RPMI8226 (cell line): ENCODE measurements at regions not wholly inside any gene's neighbourhood (a gene's known extent, or its start where the extent isn't known, plus 50 kb on each side); places are given as distances from the start of the nearest gene placed in this dataset.
"Not testable (repeated sequence)": the region's sequence is repeated elsewhere in the genome, so short reads cannot be mapped to it uniquely, and the experiment has no call there.

Source experiments
- DNase-seq: peaks from one replicate; pipeline ENCODE4 v3.0.0-alpha.2; 2015

GRCh38 chrX:40853004-40853815 is 117.9 kb upstream of the MED14 start:
- DNase-seq, result no peak

GRCh38 chrX:40853816-40854123 is 118.4 kb upstream of the MED14 start:
- no peak for DNase-seq

- DNase-seq, result no peak
Measured at GRCh38 chrX:40854242-40854641, 118.9 kb upstream of the MED14 start.

DNA sequence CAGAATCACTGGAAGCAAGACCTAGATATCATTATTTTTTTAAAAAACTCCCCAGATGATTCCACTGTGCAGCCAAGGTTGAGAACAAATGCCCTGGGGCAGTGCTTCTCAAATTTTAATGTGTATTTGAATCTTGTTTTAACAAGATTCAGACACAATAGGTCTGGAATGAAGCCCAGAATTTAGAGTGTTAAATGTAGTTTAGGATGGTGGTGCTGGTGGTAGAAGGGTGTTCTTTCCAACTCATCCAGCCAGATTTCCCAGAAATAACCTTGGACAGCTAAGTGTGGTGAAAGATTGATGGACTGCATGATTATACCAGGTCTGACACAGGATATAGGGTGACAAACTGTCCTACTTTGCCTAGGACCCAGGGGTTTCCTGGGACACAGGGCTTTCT is 120.1 kb upstream of the MED14 start:
- no peak for DNase-seq

- no peak for DNase-seq
Measured at GRCh38 chrX:40855932-40856515, 120.7 kb upstream of the MED14 start.

- DNase-seq, result not testable (repeated sequence)
Measured at GRCh38 chrX:40861952-40862554, 126.7 kb upstream of the MED14 start.

DNA sequence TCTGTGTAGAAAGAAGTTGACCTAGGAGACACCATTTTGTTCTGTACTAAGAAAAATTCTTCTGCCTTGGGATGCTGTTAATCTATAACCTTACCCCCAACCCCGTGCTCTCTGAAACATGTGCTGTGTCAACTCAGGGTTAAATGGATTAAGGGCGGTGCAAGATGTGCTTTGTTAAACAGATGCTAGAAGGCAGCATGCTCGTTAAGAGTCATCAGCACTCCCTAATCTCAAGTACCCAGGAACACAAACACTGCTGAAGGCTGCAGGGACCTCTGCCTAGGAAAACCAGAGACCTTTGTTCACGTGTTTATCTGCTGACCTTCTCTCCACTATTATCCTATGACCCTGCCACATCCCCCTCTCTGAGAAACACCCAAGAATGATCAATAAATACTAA is 127.9 kb upstream of the MED14 start:
- not testable (repeated sequence) for DNase-seq

DNA sequence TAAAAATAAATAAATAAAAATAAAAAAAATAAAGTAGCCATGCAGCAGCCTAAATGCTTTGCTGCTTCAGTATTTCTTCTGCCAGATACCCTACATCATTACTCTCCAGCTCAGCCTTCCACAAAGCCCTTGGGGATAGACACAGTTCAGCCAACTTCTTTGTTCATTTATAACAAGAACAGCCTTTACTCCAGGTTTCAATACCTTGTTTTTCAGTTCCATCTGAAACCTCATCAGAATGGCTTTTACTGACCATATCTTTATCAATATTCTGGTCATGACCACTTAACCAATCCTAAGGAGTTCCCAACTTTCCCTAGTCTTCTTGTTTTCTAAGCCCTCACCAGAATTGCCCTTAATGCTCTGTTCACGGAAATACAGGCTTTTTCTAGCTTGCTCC is 128.3 kb upstream of the MED14 start:
- DNase-seq, result no peak

- no peak for DNase-seq
Measured at GRCh38 chrX:40864972-40865371, 129.6 kb upstream of the MED14 start.

DNA sequence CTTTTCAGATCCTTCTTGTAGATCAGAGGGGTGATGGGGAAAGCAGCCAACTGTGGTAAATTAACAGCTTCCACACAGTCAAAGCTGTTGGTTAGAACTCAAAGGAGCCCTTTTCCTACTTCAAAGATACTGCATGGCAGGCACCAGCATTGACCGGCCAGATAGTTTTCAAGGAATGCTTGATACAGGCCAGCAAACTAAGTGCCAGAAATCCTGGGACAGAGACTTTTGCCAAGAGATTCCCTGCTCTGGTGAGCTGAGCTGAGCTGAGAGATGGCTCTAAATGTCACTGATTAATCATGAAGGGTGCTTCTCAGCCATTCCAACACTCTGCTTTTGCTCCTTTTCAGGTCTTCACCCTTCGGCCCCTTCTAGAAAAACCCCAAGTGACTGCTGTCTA is 131.6 kb upstream of the MED14 start:
- DNase-seq, result no peak

- DNase-seq, result no peak
Measured at GRCh38 chrX:40867352-40867751, 132.0 kb upstream of the MED14 start.

- no peak for DNase-seq
Measured at GRCh38 chrX:40868868-40869267, 133.5 kb upstream of the MED14 start.

GRCh38 chrX:40870982-40871381 is 135.6 kb upstream of the MED14 start:
- DNase-seq, result not testable (repeated sequence)

DNA sequence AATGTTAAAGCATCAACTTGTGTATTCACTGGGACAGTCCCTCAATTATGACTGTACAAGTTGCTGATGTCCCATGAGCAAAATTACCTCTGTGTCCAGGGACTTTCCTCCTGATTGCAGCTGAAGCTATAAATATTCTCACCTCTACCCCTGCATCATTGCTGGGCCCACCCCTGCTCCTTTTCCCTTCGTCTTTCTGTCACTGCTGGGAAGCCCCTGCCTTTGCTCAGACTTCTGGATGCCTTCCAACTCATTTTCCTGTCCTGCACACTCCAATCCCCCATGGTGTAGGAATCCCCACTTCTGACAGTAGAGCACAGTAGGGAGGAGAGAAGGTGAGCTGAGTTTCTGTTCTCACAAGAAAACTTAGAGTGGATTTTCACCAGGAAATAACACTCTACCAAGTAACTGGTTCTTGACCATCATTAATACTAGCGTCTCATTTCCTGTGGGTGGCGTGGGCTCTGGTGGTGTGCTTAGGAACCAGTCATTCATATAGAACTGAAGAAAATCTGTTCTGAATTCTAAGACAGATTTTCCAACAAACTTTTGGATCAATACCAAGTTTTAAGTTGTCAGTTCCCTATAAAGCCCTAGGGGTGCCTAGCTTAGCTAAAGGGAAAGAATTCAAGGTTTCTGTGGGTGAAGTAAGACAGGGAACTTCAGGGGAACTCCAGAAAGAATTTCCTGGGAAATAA is 136.2 kb upstream of the MED14 start:
- no peak for DNase-seq

GRCh38 chrX:40872351-40872750 is 137.0 kb upstream of the MED14 start:
- DNase-seq, result no peak

GRCh38 chrX:40875476-40875875 is 140.1 kb upstream of the MED14 start:
- DNase-seq, result no peak

- DNase-seq, result no peak
Measured at GRCh38 chrX:40877887-40878286, 142.5 kb upstream of the MED14 start.

DNA sequence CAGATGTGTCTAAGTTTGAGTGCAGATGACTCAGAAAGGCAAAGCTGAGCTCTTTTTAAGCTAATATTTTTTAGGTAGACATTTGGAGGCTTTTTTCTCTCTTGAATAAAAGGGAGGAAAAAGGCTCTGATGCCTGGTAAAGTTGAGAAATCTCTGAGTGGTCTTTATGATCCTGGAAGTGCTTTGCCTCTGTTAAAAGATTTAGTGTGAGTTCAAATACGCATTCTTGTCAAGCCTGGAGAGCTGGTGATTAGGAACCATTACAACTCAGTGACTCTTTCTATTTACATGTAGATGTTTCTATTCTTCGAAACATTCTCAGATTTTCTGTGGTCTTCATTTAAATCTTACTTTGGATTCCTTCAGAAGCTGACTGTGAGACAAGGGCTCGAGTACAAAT is 143.4 kb upstream of the MED14 start:
- no peak for DNase-seq

GRCh38 chrX:40879172-40879571 is 143.8 kb upstream of the MED14 start:
- not testable (repeated sequence) for DNase-seq

DNA sequence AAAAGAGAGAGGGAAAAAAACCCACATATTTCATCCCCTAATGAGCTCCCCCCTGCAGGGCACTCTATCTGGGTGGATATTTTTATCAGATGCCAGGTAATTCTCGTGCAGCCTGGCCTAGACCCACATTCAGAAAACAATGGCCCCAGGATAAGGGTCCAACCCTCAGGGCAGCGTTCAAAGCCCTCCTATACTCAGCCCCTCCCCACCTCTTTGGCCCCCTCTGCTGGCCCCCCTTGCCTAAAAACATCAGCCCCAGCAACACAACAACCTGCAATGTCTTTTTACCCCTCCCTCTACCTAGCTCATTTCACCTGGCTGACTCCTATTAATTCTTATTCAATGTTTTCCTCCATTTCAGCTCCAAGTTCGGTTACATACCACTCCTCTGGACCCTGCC is 145.4 kb upstream of the MED14 start:
- no peak for DNase-seq

GRCh38 chrX:40883021-40883619 is 147.8 kb upstream of the MED14 start:
- no peak for DNase-seq

DNA sequence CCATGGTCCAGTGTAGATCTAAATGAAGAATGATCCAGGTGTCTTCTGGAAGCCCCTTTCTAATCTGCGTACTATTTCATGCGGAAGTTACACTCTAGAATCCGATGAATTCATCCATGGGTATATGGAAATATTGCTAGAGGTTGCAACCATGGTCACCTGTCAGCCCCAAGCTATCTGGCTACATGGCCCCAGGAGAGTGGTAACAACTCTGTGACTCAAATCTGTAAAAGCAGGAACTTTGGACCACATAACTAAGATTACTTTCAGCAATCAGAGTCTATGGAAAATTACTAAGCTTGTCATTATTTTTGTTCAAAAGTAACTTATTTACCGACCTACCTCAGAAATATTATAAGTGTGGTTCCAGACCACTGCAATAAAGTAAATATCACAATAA is 150.6 kb upstream of the MED14 start:
- DNase-seq, result no peak

DNA sequence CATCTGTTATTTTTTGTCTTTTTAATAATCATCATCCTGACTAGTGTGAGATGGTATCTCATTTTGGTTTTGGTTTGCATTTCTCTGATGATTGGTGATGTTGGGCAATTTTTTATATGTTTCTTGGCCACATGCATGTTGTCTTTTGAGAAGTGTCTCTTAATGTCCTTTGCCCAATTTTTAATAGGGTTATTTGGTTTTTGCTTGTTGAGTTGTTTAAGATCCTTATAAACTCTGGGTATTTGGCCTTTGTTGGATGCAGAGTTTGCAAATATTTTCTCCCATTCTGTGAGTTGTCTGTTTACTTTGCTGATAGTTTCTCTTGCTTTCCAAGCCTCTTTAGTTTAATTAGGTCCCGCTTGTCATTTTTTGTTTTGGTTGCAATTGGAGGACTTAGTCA is 152.1 kb upstream of the MED14 start:
- DNase-seq, result no peak

DNA sequence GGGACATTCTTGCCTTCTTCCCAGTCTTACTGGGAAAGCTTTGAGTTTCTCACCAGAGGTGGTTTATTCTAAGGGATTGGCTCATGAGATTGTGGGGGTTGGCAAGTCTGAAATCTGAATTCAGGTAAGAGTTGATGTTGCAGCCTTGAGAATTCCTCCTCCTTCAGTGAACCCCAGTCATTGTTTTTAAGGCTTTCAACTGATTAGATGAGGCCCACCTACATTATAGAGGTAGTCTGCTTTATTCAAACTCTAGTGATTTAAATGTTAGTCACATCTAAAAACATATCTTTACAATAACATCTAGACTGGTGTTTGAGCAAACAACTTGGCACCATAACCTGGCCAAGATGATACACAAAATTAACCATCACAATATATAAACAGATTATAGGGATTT is 156.5 kb upstream of the MED14 start:
- no peak for DNase-seq
